HEK293T (cell line): ENCODE measurements at regions not wholly inside any gene's neighbourhood (a gene's known extent, or its start where the extent isn't known, plus 50 kb on each side); places are given as distances from the start of the nearest gene placed in this dataset.

Experiments used
- BHLHE40 ChIP-seq: fragments of 450-650 bp; IDR thresholded peaks from 2 replicates; pipeline ENCODE4 v1.6.1; 2016; ENCODE audit warnings: mild to moderate bottlenecking, moderate library complexity, borderline replicate concordance
- CTBP1 ChIP-seq: fragments of 450-650 bp; IDR thresholded peaks from 2 replicates; pipeline ENCODE4 v1.6.1; 2016; ENCODE audit warnings: borderline replicate concordance
- FOXA1 ChIP-seq: fragments of 450-650 bp; IDR thresholded peaks from 2 replicates; pipeline ENCODE4 v1.6.1; 2016; ENCODE audit warnings: mild to moderate bottlenecking
- FOXK2 ChIP-seq: fragments of 450-650 bp; IDR thresholded peaks from 2 replicates; pipeline ENCODE4 v1.6.1; 2016; ENCODE audit warnings: mild to moderate bottlenecking
- FOXM1 ChIP-seq: fragments of 450-650 bp; IDR thresholded peaks from 2 replicates; pipeline ENCODE4 v1.6.1; 2017; ENCODE audit warnings: mild to moderate bottlenecking, borderline replicate concordance
- HDGF ChIP-seq: fragments of 450-650 bp; IDR thresholded peaks from 2 replicates; pipeline ENCODE4 v1.6.1; 2017; ENCODE audit warnings: antibody characterized with exemption, borderline replicate concordance
- TARDBP ChIP-seq: fragments of 450-650 bp; IDR thresholded peaks from 2 replicates; pipeline ENCODE4 v1.6.1; 2016
- TF ChIP-seq, protein P1 (sequence below): fragments of 450-650 bp; IDR thresholded peaks from 2 replicates; pipeline ENCODE4 v1.6.1; 2016

GRCh38 chrX:65903750-65904149, 136.1 kb downstream of the VSIG4 start:
- no peak for TF ChIP-seq HDGF
- TF ChIP-seq FOXM1, result no peak
- no peak for TF ChIP-seq FOXK2
- TF ChIP-seq FOXA1, result no peak
- TF ChIP-seq, protein P1, sequence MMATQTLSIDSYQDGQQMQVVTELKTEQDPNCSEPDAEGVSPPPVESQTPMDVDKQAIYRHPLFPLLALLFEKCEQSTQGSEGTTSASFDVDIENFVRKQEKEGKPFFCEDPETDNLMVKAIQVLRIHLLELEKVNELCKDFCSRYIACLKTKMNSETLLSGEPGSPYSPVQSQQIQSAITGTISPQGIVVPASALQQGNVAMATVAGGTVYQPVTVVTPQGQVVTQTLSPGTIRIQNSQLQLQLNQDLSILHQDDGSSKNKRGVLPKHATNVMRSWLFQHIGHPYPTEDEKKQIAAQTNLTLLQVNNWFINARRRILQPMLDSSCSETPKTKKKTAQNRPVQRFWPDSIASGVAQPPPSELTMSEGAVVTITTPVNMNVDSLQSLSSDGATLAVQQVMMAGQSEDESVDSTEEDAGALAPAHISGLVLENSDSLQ, result no peak
- TF ChIP-seq CTBP1, result no peak
- TF ChIP-seq BHLHE40, result no peak
- no peak for TF ChIP-seq TARDBP
